ENCODE measurements at regions not wholly inside any gene's neighbourhood (a gene's known extent, or its start where the extent isn't known, plus 50 kb on each side); places are given as distances from the start of the nearest gene placed in this dataset.

- Mint-ChIP-seq H3K27ac (no peak overlapping the region), H3K27me3 (ENCODE audit: low read depth) (no peaks in the 10 kb centered on the region), H3K9me3 (no peaks in the 10 kb centered on the region), H3K4me1 (peaks cover 14 to 17% of the 10 kb centered on the region in 2 experiments), H3K36me3 (ENCODE audit: insufficient read depth in 1 of 3, low read depth in 3 of 3) (no peaks in the 10 kb centered on the region), H3K4me3 (no peak overlapping the region)
- no peaks in the 10 kb centered on the region for H3K23me2 ChIP-seq (ENCODE audit: insufficient read length, low read depth, low read length, poor library complexity, severe bottlenecking)
- TF ChIP-seq CTCF (conservative IDR thresholded peaks at IDR 0.05) = no peak
- no peak overlapping the region for H3K27ac ChIP-seq (ENCODE audit: insufficient read length, low read depth, low read length)
- H3K4me1 ChIP-seq (ENCODE audit: insufficient read depth, low read length) = no peaks in the 10 kb centered on the region
- H2AFZ ChIP-seq (ENCODE audit: low read length) = no peak overlapping the region
- no peak overlapping the region for H3K14ac ChIP-seq (ENCODE audit: insufficient read depth, low read length)
- no peak overlapping the region for H3K56ac ChIP-seq (ENCODE audit: insufficient read length, low read depth, low read length)
- no CpG with 5 or more reads among the region's 3 CpGs for WGBS (ENCODE audit: extremely low coverage, insufficient read length, low lambda C conversion rate)
- H4K91ac ChIP-seq (ENCODE audit: insufficient read length, low read depth, low read length) = no peak overlapping the region
- H2BK12ac ChIP-seq (ENCODE audit: insufficient read length, low read depth, low read length) = no peak overlapping the region
- no peaks in the 10 kb centered on the region for H4K20me1 ChIP-seq (ENCODE audit: control insufficient read depth, insufficient read depth, insufficient read length)
- no peak overlapping the region for H2BK20ac ChIP-seq (ENCODE audit: low read depth, low read length, poor library complexity, severe bottlenecking)
- H3K9ac ChIP-seq (ENCODE audit: extremely low read depth, insufficient read length, low read length) = no peak overlapping the region
- no peak for DNase-seq
- H2AK5ac ChIP-seq (ENCODE audit: insufficient read length, low read length) = no peak overlapping the region
- no peaks in the 10 kb centered on the region for H3K79me2 ChIP-seq (ENCODE audit: insufficient read depth, low read length)
- no peak overlapping the region for H2BK15ac ChIP-seq (ENCODE audit: low read depth, low read length)
- no peak overlapping the region for H3T11ph ChIP-seq (ENCODE audit: low read length)
- H2BK5ac ChIP-seq (ENCODE audit: insufficient read length, low read length) = no peak overlapping the region
- H3K27me3 ChIP-seq (ENCODE audit: insufficient read depth, low read length) = no peaks in the 10 kb centered on the region
- no peak overlapping the region for H3K4me2 ChIP-seq (ENCODE audit: insufficient read depth, insufficient read length, low read length)
- no peak overlapping the region for H3K4ac ChIP-seq (ENCODE audit: low read depth, low read length)
- no peak overlapping the region for H4K8ac ChIP-seq (replicated peaks; ENCODE audit: insufficient read length, low read depth, low read length)
- no peak overlapping the region for H2BK120ac ChIP-seq (ENCODE audit: low read depth, low read length, poor library complexity, severe bottlenecking)
- H3K9me3 ChIP-seq (ENCODE audit: control insufficient read depth, low read depth, low read length) = no peaks in the 10 kb centered on the region
- H3K23ac ChIP-seq (ENCODE audit: insufficient read length, low read depth, low read length) = no peak overlapping the region
- no peaks in the 10 kb centered on the region for H3K79me1 ChIP-seq (ENCODE audit: insufficient read depth, low read depth, low read length, poor library complexity, severe bottlenecking)
- no peak overlapping the region for H4K5ac ChIP-seq (ENCODE audit: insufficient read length, low read depth, low read length)
- no peak overlapping the region for H3K18ac ChIP-seq (ENCODE audit: insufficient read length, low read depth, low read length)
Observed at GRCh38 chr2:67208887-67209500, 188.1 kb upstream of the ETAA1 start.

Data from H9 (cell line).